BLaER1 treated with 17β-estradiol and CSF1 and Interleukin-3, amounts not matched to agents 10 nM and 100 nM (cell line): ENCODE measurements at regions not wholly inside any gene's neighbourhood (a gene's known extent, or its start where the extent isn't known, plus 50 kb on each side); places are given as distances from the start of the nearest gene placed in this dataset.

Source experiments
- H3K27ac ChIP-seq, 11 experiments: shearing (Covaris generic); formaldehyde crosslinking; 2 replicates each; pipeline ENCODE4 v1.8.1; 2022
- H3K27me3 ChIP-seq, 11 experiments: shearing (Covaris generic); formaldehyde crosslinking; 2 replicates each; pipeline ENCODE4 v1.8.1; 2022
- H3K36me3 ChIP-seq, 11 experiments: shearing (Covaris generic); formaldehyde crosslinking; 2 replicates each; pipeline ENCODE4 v1.8.1; 2022
- H3K4me1 ChIP-seq, 10 experiments: shearing (Covaris generic); formaldehyde crosslinking; 2 replicates each; pipeline ENCODE4 v1.8.1; 2022
- H3K4me2 ChIP-seq, 11 experiments: shearing (Covaris generic); formaldehyde crosslinking; 2 replicates each; pipeline ENCODE4 v1.8.1; 2022
- H3K4me3 ChIP-seq, 10 experiments: shearing (Covaris generic); formaldehyde crosslinking; 2 replicates each; pipeline ENCODE4 v1.8.1; 2022
- H3K9ac ChIP-seq, 11 experiments: shearing (Covaris generic); formaldehyde crosslinking; 2 replicates each; pipeline ENCODE4 v1.8.1; 2022
- H3K9me3 ChIP-seq, 11 experiments: shearing (Covaris generic); formaldehyde crosslinking; replicated peaks in 1 of 11; 2 replicates each; pipeline ENCODE4 v1.8.1; 2022
- H4K20me1 ChIP-seq, 11 experiments: shearing (Covaris generic); formaldehyde crosslinking; 2 replicates each; pipeline ENCODE4 v1.8.1; 2022
- Cebpa-rat ChIP-seq, 11 experiments: shearing (Covaris generic); IDR thresholded peaks; 2 replicates each; pipeline ENCODE4 v1.8.1; 2022

- H4K20me1 ChIP-seq = no peaks in the 10 kb centered on the region
- no peak for TF ChIP-seq Cebpa-rat (IDR thresholded peaks at IDR 0.05)
- H3K9ac ChIP-seq = no peak overlapping the region
- H3K4me3 ChIP-seq = no peak overlapping the region
- peaks cover 0 to 5% (median 0%) of the 10 kb centered on the region in 11 experiments; a peak in 1 of 22 replicates for H3K36me3 ChIP-seq
- no peak overlapping the region for H3K27ac ChIP-seq
- peaks cover 27 to 39% (median 31%) of the 10 kb centered on the region in 11 experiments for H3K9me3 ChIP-seq
- H3K27me3 ChIP-seq = peaks cover 0 to 15% (median 0%) of the 10 kb centered on the region in 11 experiments; a peak in 7 of 22 replicates
- H3K4me2 ChIP-seq = peak overlapping the region in 6 of 11 experiments; percentile 3 to 29 (median 18); a peak in 6 of 22 replicates
- H3K4me1 ChIP-seq = peaks cover 0 to 11% (median 4%) of the 10 kb centered on the region in 10 experiments; a peak in 7 of 20 replicates
These were observed 225.7 kb upstream of the PPP2R2D start for GRCh38 chr10:131675104-131675503.

- H3K27me3 ChIP-seq = peaks cover 0 to 15% (median 0%) of the 10 kb centered on the region in 11 experiments; a peak in 7 of 22 replicates
- H3K4me2 ChIP-seq = peak overlapping the region in 3 of 11 experiments; percentile 3 to 29 (median 17); a peak in 1 of 22 replicates
- TF ChIP-seq Cebpa-rat (IDR thresholded peaks at IDR 0.05) = no peak
- H3K9me3 ChIP-seq = peaks cover 20 to 30% (median 25%) of the 10 kb centered on the region in 11 experiments
- no peak overlapping the region for H3K27ac ChIP-seq
- peaks cover 0 to 5% (median 0%) of the 10 kb centered on the region in 11 experiments; a peak in 1 of 22 replicates for H3K36me3 ChIP-seq
- H3K4me1 ChIP-seq = peaks cover 0 to 11% (median 4%) of the 10 kb centered on the region in 10 experiments; a peak in 7 of 20 replicates
- H3K4me3 ChIP-seq = no peak overlapping the region
- H4K20me1 ChIP-seq = no peaks in the 10 kb centered on the region
- H3K9ac ChIP-seq = no peak overlapping the region
These were observed 224.6 kb upstream of the PPP2R2D start for GRCh38 chr10:131676046-131676799.

- Histone ChIP-seq H3K4me2 (no peak overlapping the region; a peak in 1 of 22 replicates), H3K4me1 (peaks cover 0 to 11% (median 4%) of the 10 kb centered on the region in 10 experiments; a peak in 7 of 20 replicates), H3K36me3 (peaks cover 0 to 2% (median 0%) of the 10 kb centered on the region in 11 experiments; a peak in 1 of 22 replicates), H4K20me1 (no peaks in the 10 kb centered on the region), H3K9ac (no peak overlapping the region), H3K27ac (no peak overlapping the region), H3K9me3 (peaks cover 13 to 23% (median 18%) of the 10 kb centered on the region in 11 experiments), H3K27me3 (peaks cover 0 to 15% (median 0%) of the 10 kb centered on the region in 11 experiments; a peak in 7 of 22 replicates), H3K4me3 (no peak overlapping the region)
- TF ChIP-seq Cebpa-rat (IDR thresholded peaks at IDR 0.05) = no peak
These were observed 223.9 kb upstream of the PPP2R2D start for GRCh38 chr10:131676800-131677421.

- peaks cover 0 to 15% (median 0%) of the 10 kb centered on the region in 11 experiments; a peak in 7 of 22 replicates for H3K27me3 ChIP-seq
- H3K4me3 ChIP-seq = no peak overlapping the region
- no peak overlapping the region for H3K4me2 ChIP-seq
- peaks cover 0 to 11% (median 4%) of the 10 kb centered on the region in 10 experiments; a peak in 7 of 20 replicates for H3K4me1 ChIP-seq
- no peak overlapping the region for H3K27ac ChIP-seq
- H3K9me3 ChIP-seq = peaks cover 6 to 15% (median 10%) of the 10 kb centered on the region in 11 experiments; a peak in 20 of 22 replicates
- no peak for TF ChIP-seq Cebpa-rat (IDR thresholded peaks at IDR 0.05)
- no peak overlapping the region for H3K9ac ChIP-seq
- no peaks in the 10 kb centered on the region for H4K20me1 ChIP-seq
- no peaks in the 10 kb centered on the region for H3K36me3 ChIP-seq
These were observed 223.1 kb upstream of the PPP2R2D start for GRCh38 chr10:131677671-131678070.

GRCh38 chr10:131678171-131678570, 222.6 kb upstream of the PPP2R2D start:
- Histone ChIP-seq H4K20me1 (no peaks in the 10 kb centered on the region), H3K4me3 (no peak overlapping the region), H3K9ac (no peak overlapping the region), H3K4me1 (peaks cover 0 to 11% (median 4%) of the 10 kb centered on the region in 10 experiments; a peak in 7 of 20 replicates), H3K27me3 (peaks cover 0 to 15% (median 0%) of the 10 kb centered on the region in 11 experiments; a peak in 7 of 22 replicates), H3K9me3 (peaks cover under 1 to 10% (median 5%) of the 10 kb centered on the region in 11 experiments; a peak in 17 of 22 replicates), H3K27ac (no peak overlapping the region), H3K4me2 (no peak overlapping the region), H3K36me3 (no peaks in the 10 kb centered on the region)
- no peak for TF ChIP-seq Cebpa-rat (IDR thresholded peaks at IDR 0.05)

GRCh38 chr10:131678613-131679012, 222.2 kb upstream of the PPP2R2D start:
- no peaks in the 10 kb centered on the region for H3K36me3 ChIP-seq
- no peak overlapping the region for H3K9ac ChIP-seq
- peaks cover 0 to 15% (median 0%) of the 10 kb centered on the region in 11 experiments; a peak in 7 of 22 replicates for H3K27me3 ChIP-seq
- no peaks in the 10 kb centered on the region for H4K20me1 ChIP-seq
- H3K4me3 ChIP-seq = no peak overlapping the region
- no peak overlapping the region for H3K4me2 ChIP-seq
- no peak for TF ChIP-seq Cebpa-rat (IDR thresholded peaks at IDR 0.05)
- H3K27ac ChIP-seq = no peak overlapping the region
- peaks cover 0 to 11% (median 4%) of the 10 kb centered on the region in 10 experiments; a peak in 7 of 20 replicates for H3K4me1 ChIP-seq
- H3K9me3 ChIP-seq = peaks cover 0 to 6% (median 1%) of the 10 kb centered on the region in 11 experiments; a peak in 9 of 22 replicates

GRCh38 chr10:131679926-131680325, 220.9 kb upstream of the PPP2R2D start:
- peaks cover 0 to 11% (median 4%) of the 10 kb centered on the region in 10 experiments; a peak in 7 of 20 replicates for H3K4me1 ChIP-seq
- no peak overlapping the region for H3K4me3 ChIP-seq
- no peaks in the 10 kb centered on the region for H3K36me3 ChIP-seq
- no peaks in the 10 kb centered on the region for H4K20me1 ChIP-seq
- no peaks in the 10 kb centered on the region for H3K9me3 ChIP-seq
- no peak for TF ChIP-seq Cebpa-rat (IDR thresholded peaks at IDR 0.05)
- no peak overlapping the region for H3K9ac ChIP-seq
- no peak overlapping the region for H3K4me2 ChIP-seq
- H3K27ac ChIP-seq = no peak overlapping the region
- peaks cover 0 to 14% (median 0%) of the 10 kb centered on the region in 11 experiments; a peak in 7 of 22 replicates for H3K27me3 ChIP-seq

- Histone ChIP-seq H3K4me1 (peaks cover 0 to 4% (median 0%) of the 10 kb centered on the region in 10 experiments; a peak in 3 of 20 replicates), H3K27me3 (peaks cover 0 to 2% (median 0%) of the 10 kb centered on the region in 11 experiments; a peak in 4 of 22 replicates), H3K9me3 (no peaks in the 10 kb centered on the region), H3K4me3 (no peak overlapping the region), H3K4me2 (no peak overlapping the region), H4K20me1 (no peaks in the 10 kb centered on the region), H3K27ac (no peak overlapping the region), H3K36me3 (no peaks in the 10 kb centered on the region), H3K9ac (no peak overlapping the region)
- TF ChIP-seq Cebpa-rat (IDR thresholded peaks at IDR 0.05) = no peak
These were observed 219.7 kb upstream of the PPP2R2D start for GRCh38 chr10:131681122-131681521.

GRCh38 chr10:131681656-131682055, 219.2 kb upstream of the PPP2R2D start:
- H3K9ac ChIP-seq = no peak overlapping the region
- no peaks in the 10 kb centered on the region for H4K20me1 ChIP-seq
- no peak overlapping the region for H3K27ac ChIP-seq
- no peaks in the 10 kb centered on the region for H3K9me3 ChIP-seq
- H3K4me1 ChIP-seq = peaks cover 0 to 4% (median 0%) of the 10 kb centered on the region in 10 experiments; a peak in 3 of 20 replicates
- TF ChIP-seq Cebpa-rat (IDR thresholded peaks at IDR 0.05) = no peak
- H3K36me3 ChIP-seq = no peaks in the 10 kb centered on the region
- H3K27me3 ChIP-seq = no peaks in the 10 kb centered on the region; a peak in 1 of 22 replicates
- H3K4me3 ChIP-seq = no peak overlapping the region
- no peak overlapping the region for H3K4me2 ChIP-seq
